Kidney (tissue), 13 donors: ENCODE measurements at regions not wholly inside any gene's neighbourhood (a gene's known extent, or its start where the extent isn't known, plus 50 kb on each side); places are given as distances from the start of the nearest gene placed in this dataset.

Source experiments
- DNase-seq, 5 donors: peaks; one replicate each; pipeline ENCODE4 v3.0.0-alpha.2; 2013 to 2020
- FAIRE-seq: peaks from 2 replicates; lab custom pipeline; 2012; peaks lifted over from hg19 to GRCh38; lab: Jason Lieb, UNC
- H3K27ac ChIP-seq, 2 donors: one replicate each; pipeline ENCODE4 v1.7.0; 2013; ENCODE audit warnings: low read depth in 2 of 2, low read length in 2 of 2, inconsistent platforms in 1 of 2
- H3K27me3 ChIP-seq: one replicate; pipeline ENCODE4 v1.7.1; 2013; ENCODE audit warnings: low read length, inconsistent platforms; ENCODE audit not compliant: control insufficient read depth, insufficient read depth
- H3K36me3 ChIP-seq, 3 donors: one replicate each; pipeline versions ENCODE4 v1.7.0 to v1.7.1; 2013; ENCODE audit warnings: low read length in 3 of 3, control low read depth in 1 of 3, inconsistent platforms in 1 of 3; ENCODE audit not compliant: insufficient read depth in 3 of 3, control insufficient read depth in 2 of 3
- H3K4me1 ChIP-seq, 3 donors: one replicate each; pipeline versions ENCODE4 v1.7.0 to v1.7.1; 2013; ENCODE audit warnings: low read length in 3 of 3, inconsistent platforms in 1 of 3, low read depth in 1 of 3; ENCODE audit not compliant: control insufficient read depth in 2 of 3, insufficient read depth in 2 of 3
- H3K4me3 ChIP-seq, 3 donors: one replicate each; pipeline versions ENCODE4 v1.7.0 to v1.8.1; 2013; ENCODE audit warnings: low read length in 3 of 3, control low read depth in 1 of 3, inconsistent platforms in 1 of 3
- H3K9ac ChIP-seq, 3 donors: one replicate each; pipeline versions ENCODE4 v1.7.0 to v1.7.1; 2013; ENCODE audit warnings: low read length in 3 of 3, control low read depth in 1 of 3, inconsistent platforms in 1 of 3
- H3K9me3 ChIP-seq, 3 donors: one replicate each; pipeline versions ENCODE4 v1.7.0 to v1.7.1; 2013; ENCODE audit warnings: low read length in 3 of 3, control low read depth in 1 of 3, inconsistent platforms in 1 of 3; ENCODE audit not compliant: control insufficient read depth in 2 of 3, insufficient read depth in 1 of 3
- intact Hi-C: fragments of 100-400 bp; cut with DNase I; formaldehyde crosslinking; loops from one replicate; pipeline ENCODE4 v1.11.1; 2022
- TF ChIP-seq, protein P1 (sequence below): IDR thresholded peaks from 3 replicates; pipeline ENCODE4 v1.5.1; 2012; ENCODE audit warnings: mild to moderate bottlenecking, moderate library complexity, borderline replicate concordance; ENCODE audit not compliant: insufficient read depth; ENCODE audit errors: extremely low read depth
- donor health status: control.
- donor health status: control.
- donor health status: control.
- donor health status: control.
- donor health status: control.
- donor health status: DM: yes; HTN: yes; CAD: no.
- donor health status: Normal renal cell carcinoma (clear cell type).

DNA sequence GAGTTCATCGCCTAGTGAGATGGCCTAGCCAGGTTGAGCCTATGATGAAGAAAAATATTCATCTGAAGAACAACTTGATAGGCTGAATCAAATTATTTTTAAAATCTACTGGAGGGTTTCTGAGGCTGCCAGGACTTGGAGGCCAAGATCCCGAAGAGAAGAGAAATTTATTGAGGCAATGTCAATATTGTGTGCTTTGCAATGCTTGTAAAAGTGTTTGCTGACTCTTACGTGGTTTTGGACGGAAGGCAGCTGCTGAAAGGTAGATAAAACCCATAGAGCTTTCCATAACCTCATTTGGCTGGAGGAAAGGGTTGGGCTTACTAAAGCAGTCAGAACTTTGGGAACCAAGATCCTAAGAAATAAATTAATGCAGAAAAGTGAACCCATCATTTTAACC, 361.0 kb upstream of the IL12A start:
- Histone ChIP-seq H3K36me3 (no peaks in the 10 kb centered on the region), H3K9me3 (no peaks in the 10 kb centered on the region), H3K4me1 (no peaks in the 10 kb centered on the region), H3K4me3 (no peak overlapping the region), H3K9ac (no peak overlapping the region), H3K27ac (no peak overlapping the region), H3K27me3 (no peaks in the 10 kb centered on the region)
- DNase-seq (no peak), FAIRE-seq (no peak)
- TF ChIP-seq, protein P1, sequence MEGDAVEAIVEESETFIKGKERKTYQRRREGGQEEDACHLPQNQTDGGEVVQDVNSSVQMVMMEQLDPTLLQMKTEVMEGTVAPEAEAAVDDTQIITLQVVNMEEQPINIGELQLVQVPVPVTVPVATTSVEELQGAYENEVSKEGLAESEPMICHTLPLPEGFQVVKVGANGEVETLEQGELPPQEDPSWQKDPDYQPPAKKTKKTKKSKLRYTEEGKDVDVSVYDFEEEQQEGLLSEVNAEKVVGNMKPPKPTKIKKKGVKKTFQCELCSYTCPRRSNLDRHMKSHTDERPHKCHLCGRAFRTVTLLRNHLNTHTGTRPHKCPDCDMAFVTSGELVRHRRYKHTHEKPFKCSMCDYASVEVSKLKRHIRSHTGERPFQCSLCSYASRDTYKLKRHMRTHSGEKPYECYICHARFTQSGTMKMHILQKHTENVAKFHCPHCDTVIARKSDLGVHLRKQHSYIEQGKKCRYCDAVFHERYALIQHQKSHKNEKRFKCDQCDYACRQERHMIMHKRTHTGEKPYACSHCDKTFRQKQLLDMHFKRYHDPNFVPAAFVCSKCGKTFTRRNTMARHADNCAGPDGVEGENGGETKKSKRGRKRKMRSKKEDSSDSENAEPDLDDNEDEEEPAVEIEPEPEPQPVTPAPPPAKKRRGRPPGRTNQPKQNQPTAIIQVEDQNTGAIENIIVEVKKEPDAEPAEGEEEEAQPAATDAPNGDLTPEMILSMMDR: no peak
- intact Hi-C loops: loop anchor here (10.0 kb wide), 1 partner anchor 177 kb away; no protein-coding TSS in a partner anchor

DNA sequence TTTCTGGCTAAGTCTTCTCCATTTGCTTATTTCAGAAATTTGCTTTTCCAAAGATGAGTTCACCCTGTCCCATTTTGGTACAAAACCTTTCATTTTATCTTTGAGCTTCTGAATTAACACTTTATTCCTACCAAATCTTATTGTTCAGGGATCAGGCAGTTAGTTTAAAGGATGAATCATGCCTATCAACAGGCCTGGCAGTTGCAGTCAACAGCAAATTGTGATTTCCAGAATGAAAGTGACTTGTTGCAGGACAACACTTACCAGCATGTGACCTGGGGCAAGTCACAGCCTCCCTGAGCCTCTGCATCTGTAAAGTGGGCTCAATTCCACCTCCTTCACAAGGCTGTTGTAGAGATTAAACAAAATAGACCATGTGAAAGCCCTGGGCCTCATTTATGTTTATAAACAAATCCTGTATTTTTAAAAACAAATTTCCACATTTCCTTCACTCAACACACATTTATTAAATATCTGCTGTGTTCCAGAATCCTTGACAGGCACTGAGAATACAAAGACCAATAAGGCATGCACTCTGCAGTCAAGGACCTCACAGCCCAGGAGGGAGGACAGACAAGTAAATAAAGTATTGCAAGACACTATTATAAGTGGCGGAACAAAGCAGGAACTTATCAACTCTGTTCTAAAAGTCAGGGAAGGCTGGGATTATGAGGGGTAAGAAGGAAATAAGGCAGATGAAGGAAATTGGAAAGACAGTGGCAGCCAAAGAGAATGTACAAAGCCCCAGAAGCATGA, 359.1 kb upstream of the IL12A start:
- Histone ChIP-seq H3K27ac (no peak overlapping the region), H3K27me3 (no peaks in the 10 kb centered on the region), H3K9ac (no peak overlapping the region), H3K9me3 (no peaks in the 10 kb centered on the region), H3K4me3 (no peak overlapping the region), H3K36me3 (no peaks in the 10 kb centered on the region), H3K4me1 (no peaks in the 10 kb centered on the region)
- intact Hi-C loops: loop anchor here (10.0 kb wide), 1 partner anchor 175 kb away; no protein-coding TSS in a partner anchor
- DNase-seq (no peak), FAIRE-seq (no peak)
- TF ChIP-seq, protein P1: no peak

DNA sequence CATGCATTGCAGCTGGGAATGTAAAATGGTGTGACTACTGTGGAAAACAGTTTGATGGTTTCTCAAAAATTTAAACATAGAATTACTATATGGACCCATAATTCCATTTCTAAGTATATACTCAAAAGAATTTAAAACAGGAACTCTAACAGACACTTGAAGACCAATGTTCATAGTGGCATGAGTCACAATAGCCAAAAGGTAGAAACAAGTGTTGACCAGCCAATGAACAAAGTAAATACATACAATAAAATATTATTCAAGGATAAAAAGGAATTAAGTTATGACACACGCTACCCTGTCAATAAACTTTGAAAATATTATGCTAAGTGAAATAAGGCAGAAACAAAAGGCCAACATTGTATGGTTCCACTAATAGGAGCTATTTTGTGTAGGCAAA, 357.4 kb upstream of the IL12A start:
- no peak overlapping the region for H3K4me3 ChIP-seq
- H3K36me3 ChIP-seq: no peaks in the 10 kb centered on the region
- H3K9me3 ChIP-seq: no peaks in the 10 kb centered on the region
- H3K27ac ChIP-seq: no peak overlapping the region
- DNase-seq (no peak), FAIRE-seq (no peak)
- intact Hi-C loops: no loop called here
- H3K4me1 ChIP-seq: no peaks in the 10 kb centered on the region
- H3K27me3 ChIP-seq: no peaks in the 10 kb centered on the region
- H3K9ac ChIP-seq: no peak overlapping the region
- TF ChIP-seq, protein P1: no peak

DNA sequence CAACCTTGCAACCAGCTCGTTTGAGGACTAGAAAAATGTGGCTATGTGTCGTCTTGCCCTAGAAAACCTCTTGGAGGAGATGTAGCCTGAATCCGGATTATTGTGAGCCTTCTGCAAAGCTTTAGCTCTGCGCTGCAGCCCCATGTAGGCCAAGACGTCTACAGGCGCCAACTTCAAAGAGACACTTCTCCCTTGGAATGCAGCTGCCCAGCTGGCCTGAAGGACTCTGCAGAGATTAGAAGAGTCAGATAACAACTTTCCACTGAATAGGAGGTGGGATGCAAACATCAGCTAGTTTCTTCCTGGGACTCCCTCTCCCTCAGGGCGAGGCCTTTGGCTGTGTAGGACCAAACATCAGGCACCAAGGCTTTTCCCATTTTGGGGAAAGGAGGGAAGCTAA, 356.5 kb upstream of the IL12A start:
- no peaks in the 10 kb centered on the region for H3K9me3 ChIP-seq
- H3K4me3 ChIP-seq: no peak overlapping the region
- no peaks in the 10 kb centered on the region for H3K36me3 ChIP-seq
- FAIRE-seq: no peak
- DNase-seq: no peak
- intact Hi-C loops: no loop called here
- TF ChIP-seq, protein P1: no peak
- H3K9ac ChIP-seq: no peak overlapping the region
- H3K27ac ChIP-seq: no peak overlapping the region
- H3K4me1 ChIP-seq: no peaks in the 10 kb centered on the region
- no peaks in the 10 kb centered on the region for H3K27me3 ChIP-seq
